IMR-90 (cell line): ENCODE measurements at regions not wholly inside any gene's neighbourhood (a gene's known extent, or its start where the extent isn't known, plus 50 kb on each side); places are given as distances from the start of the nearest gene placed in this dataset.

Experiments
- MAFK ChIP-seq: IDR thresholded peaks from 2 replicates; pipeline ENCODE4 v1.6.1; 2012; ENCODE audit warnings: low read depth, low read length, improper control_type of control experiment
- RCOR1 ChIP-seq: IDR thresholded peaks from 2 replicates; pipeline ENCODE4 v1.6.1; 2012; ENCODE audit warnings: mild to moderate bottlenecking, low read length, improper control_type of control experiment; ENCODE audit not compliant: insufficient replicate concordance
- TF ChIP-seq, protein P1 (sequence below): fragments of 150-350 bp; IDR thresholded peaks from 2 replicates; pipeline ENCODE4 v1.6.1; 2017; ENCODE audit warnings: mild to moderate bottlenecking, antibody characterized with exemption, low read length, low read depth
- TF ChIP-seq, protein P2 (sequence below): conservative IDR thresholded peaks from 2 replicates; pipeline ENCODE4 v1.5.1; 2012; ENCODE audit warnings: mild to moderate bottlenecking, low read depth, low read length, improper control_type of control experiment

DNA sequence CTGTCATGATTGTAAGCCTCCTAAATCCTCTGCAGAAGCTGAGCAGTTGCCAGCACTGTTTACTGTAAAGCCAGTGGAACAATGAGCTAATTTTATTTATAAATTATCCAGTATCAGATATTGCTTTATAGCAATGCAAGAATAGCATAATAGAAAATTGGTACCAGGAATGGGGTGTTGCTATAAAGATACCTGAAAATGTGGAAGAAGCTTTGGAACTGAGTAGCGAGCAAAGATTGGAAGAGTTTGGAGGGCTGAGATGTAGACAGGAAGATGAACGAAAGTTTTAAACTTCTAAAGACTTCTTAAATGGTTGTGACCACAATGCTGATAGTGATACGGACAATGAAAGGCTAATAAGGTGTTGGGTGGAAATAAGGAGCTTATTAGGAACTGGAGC is 917.4 kb upstream of the POT1 start:
- TF ChIP-seq, protein P1, sequence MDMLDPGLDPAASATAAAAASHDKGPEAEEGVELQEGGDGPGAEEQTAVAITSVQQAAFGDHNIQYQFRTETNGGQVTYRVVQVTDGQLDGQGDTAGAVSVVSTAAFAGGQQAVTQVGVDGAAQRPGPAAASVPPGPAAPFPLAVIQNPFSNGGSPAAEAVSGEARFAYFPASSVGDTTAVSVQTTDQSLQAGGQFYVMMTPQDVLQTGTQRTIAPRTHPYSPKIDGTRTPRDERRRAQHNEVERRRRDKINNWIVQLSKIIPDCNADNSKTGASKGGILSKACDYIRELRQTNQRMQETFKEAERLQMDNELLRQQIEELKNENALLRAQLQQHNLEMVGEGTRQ = no peak
- TF ChIP-seq, protein P2, sequence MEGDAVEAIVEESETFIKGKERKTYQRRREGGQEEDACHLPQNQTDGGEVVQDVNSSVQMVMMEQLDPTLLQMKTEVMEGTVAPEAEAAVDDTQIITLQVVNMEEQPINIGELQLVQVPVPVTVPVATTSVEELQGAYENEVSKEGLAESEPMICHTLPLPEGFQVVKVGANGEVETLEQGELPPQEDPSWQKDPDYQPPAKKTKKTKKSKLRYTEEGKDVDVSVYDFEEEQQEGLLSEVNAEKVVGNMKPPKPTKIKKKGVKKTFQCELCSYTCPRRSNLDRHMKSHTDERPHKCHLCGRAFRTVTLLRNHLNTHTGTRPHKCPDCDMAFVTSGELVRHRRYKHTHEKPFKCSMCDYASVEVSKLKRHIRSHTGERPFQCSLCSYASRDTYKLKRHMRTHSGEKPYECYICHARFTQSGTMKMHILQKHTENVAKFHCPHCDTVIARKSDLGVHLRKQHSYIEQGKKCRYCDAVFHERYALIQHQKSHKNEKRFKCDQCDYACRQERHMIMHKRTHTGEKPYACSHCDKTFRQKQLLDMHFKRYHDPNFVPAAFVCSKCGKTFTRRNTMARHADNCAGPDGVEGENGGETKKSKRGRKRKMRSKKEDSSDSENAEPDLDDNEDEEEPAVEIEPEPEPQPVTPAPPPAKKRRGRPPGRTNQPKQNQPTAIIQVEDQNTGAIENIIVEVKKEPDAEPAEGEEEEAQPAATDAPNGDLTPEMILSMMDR = no peak
- TF ChIP-seq RCOR1 = no peak
- TF ChIP-seq MAFK = no peak
